ENCODE measurements at regions not wholly inside any gene's neighbourhood (a gene's known extent, or its start where the extent isn't known, plus 50 kb on each side); places are given as distances from the start of the nearest gene placed in this dataset.
"Not testable (repeated sequence)": the region's sequence is repeated elsewhere in the genome, so short reads cannot be mapped to it uniquely, and the experiment has no call there.

- no peak for DNase-seq (ENCODE audit: low read depth)
Measured at GRCh38 chr12:83710851-83711250, 1024.1 kb downstream of the TMTC2 start.

- DNase-seq (ENCODE audit: low read depth) = no peak
Measured at GRCh38 chr12:83709899-83710298, 1023.2 kb downstream of the TMTC2 start.

GRCh38 chr12:83700838-83701237 lies 1014.1 kb downstream of the TMTC2 start:
- no peak for DNase-seq (ENCODE audit: low read depth)

- not testable (repeated sequence) for DNase-seq (ENCODE audit: low read depth)
Measured at GRCh38 chr12:83696311-83696710, 1009.6 kb downstream of the TMTC2 start.

GRCh38 chr12:83691730-83692129 lies 1005.0 kb downstream of the TMTC2 start:
- DNase-seq (ENCODE audit: low read depth) = no peak

- DNase-seq (ENCODE audit: low read depth) = no peak
Measured at GRCh38 chr12:83690465-83690864, 1003.8 kb downstream of the TMTC2 start.

- no peak for DNase-seq (ENCODE audit: low read depth)
Measured at GRCh38 chr12:83689333-83689732, 1002.6 kb downstream of the TMTC2 start.

- no peak for DNase-seq (ENCODE audit: low read depth)
Measured at GRCh38 chr12:83676781-83677295, 990.1 kb downstream of the TMTC2 start.

GRCh38 chr12:83666690-83667089 lies 980.0 kb downstream of the TMTC2 start:
- DNase-seq (ENCODE audit: low read depth) = no peak

GRCh38 chr12:83665634-83666218 lies 979.0 kb downstream of the TMTC2 start:
- DNase-seq (ENCODE audit: low read depth) = no peak

- no peak for DNase-seq (ENCODE audit: low read depth)
Measured at GRCh38 chr12:83664650-83665049, 977.9 kb downstream of the TMTC2 start.

- DNase-seq (ENCODE audit: low read depth) = no peak
Measured at GRCh38 chr12:83660727-83661358, 974.1 kb downstream of the TMTC2 start.

- DNase-seq (ENCODE audit: low read depth) = no peak
Measured at GRCh38 chr12:83659321-83659720, 972.6 kb downstream of the TMTC2 start.

GRCh38 chr12:83656004-83656403 lies 969.3 kb downstream of the TMTC2 start:
- DNase-seq (ENCODE audit: low read depth) = no peak

GRCh38 chr12:83642205-83642604 lies 955.5 kb downstream of the TMTC2 start:
- no peak for DNase-seq (ENCODE audit: low read depth)

- no peak for DNase-seq (ENCODE audit: low read depth)
Measured at GRCh38 chr12:83641789-83642188, 955.1 kb downstream of the TMTC2 start.

GRCh38 chr12:83634726-83635267 lies 948.1 kb downstream of the TMTC2 start:
- DNase-seq (ENCODE audit: low read depth) = no peak

GRCh38 chr12:83630526-83630925 lies 943.8 kb downstream of the TMTC2 start:
- DNase-seq (ENCODE audit: low read depth) = no peak

GRCh38 chr12:83629931-83630330 lies 943.2 kb downstream of the TMTC2 start:
- DNase-seq (ENCODE audit: low read depth) = no peak

GRCh38 chr12:83622205-83622604 lies 935.5 kb downstream of the TMTC2 start:
- DNase-seq (ENCODE audit: low read depth) = no peak

- no peak for DNase-seq (ENCODE audit: low read depth)
Measured at GRCh38 chr12:83619973-83620372, 933.3 kb downstream of the TMTC2 start.

GRCh38 chr12:83615152-83615551 lies 928.4 kb downstream of the TMTC2 start:
- DNase-seq (ENCODE audit: low read depth) = no peak

- no peak for DNase-seq (ENCODE audit: low read depth)
Measured at GRCh38 chr12:83613586-83614110, 926.9 kb downstream of the TMTC2 start.
